Middle frontal gyrus (tissue), 1 donor: ENCODE measurements at regions not wholly inside any gene's neighbourhood (a gene's known extent, or its start where the extent isn't known, plus 50 kb on each side); places are given as distances from the start of the nearest gene placed in this dataset.

ENCODE experiments used
- DNase-seq: peaks from one replicate; pipeline ENCODE4 v3.0.0-alpha.2; 2015; ENCODE audit warnings: low spot score; ENCODE audit errors: extremely low spot score

- no peak for DNase-seq
These were observed 504.8 kb upstream of the LRATD1 start for GRCh38 chr2:14127765-14128164.

- no peak for DNase-seq
These were observed 500.1 kb upstream of the LRATD1 start for GRCh38 chr2:14132386-14132785.

- no peak for DNase-seq
These were observed 497.7 kb upstream of the LRATD1 start for GRCh38 chr2:14134771-14135170.

GRCh38 chr2:14136030-14136429, 496.5 kb upstream of the LRATD1 start:
- no peak for DNase-seq

GRCh38 chr2:14137643-14138042, 494.9 kb upstream of the LRATD1 start:
- DNase-seq = no peak

GRCh38 chr2:14140009-14140550, 492.4 kb upstream of the LRATD1 start:
- DNase-seq = no peak

- no peak for DNase-seq
These were observed 489.1 kb upstream of the LRATD1 start for GRCh38 chr2:14143435-14143834.

- no peak for DNase-seq
These were observed 484.3 kb upstream of the LRATD1 start for GRCh38 chr2:14148216-14148615.

GRCh38 chr2:14157816-14158215, 474.7 kb upstream of the LRATD1 start:
- DNase-seq = no peak

- no peak for DNase-seq
These were observed 452.2 kb upstream of the LRATD1 start for GRCh38 chr2:14180333-14180732.

GRCh38 chr2:14182227-14182946, 450.1 kb upstream of the LRATD1 start:
- DNase-seq = no peak

GRCh38 chr2:14185906-14186305, 446.6 kb upstream of the LRATD1 start:
- no peak for DNase-seq

- no peak for DNase-seq
These were observed 444.1 kb upstream of the LRATD1 start for GRCh38 chr2:14188446-14188845.

GRCh38 chr2:14189929-14190328, 442.6 kb upstream of the LRATD1 start:
- DNase-seq = no peak

- DNase-seq = no peak
These were observed 438.3 kb upstream of the LRATD1 start for GRCh38 chr2:14194233-14194632.

- no peak for DNase-seq
These were observed 435.2 kb upstream of the LRATD1 start for GRCh38 chr2:14197293-14197692.

- DNase-seq = no peak
These were observed 433.5 kb upstream of the LRATD1 start for GRCh38 chr2:14199040-14199439.

GRCh38 chr2:14219306-14219705, 413.2 kb upstream of the LRATD1 start:
- DNase-seq = no peak

- DNase-seq = no peak
These were observed 412.4 kb upstream of the LRATD1 start for GRCh38 chr2:14220101-14220500.

- DNase-seq = no peak
These were observed 411.1 kb upstream of the LRATD1 start for GRCh38 chr2:14221466-14221865.

GRCh38 chr2:14223576-14223975, 408.9 kb upstream of the LRATD1 start:
- no peak for DNase-seq

- DNase-seq = no peak
These were observed 401.1 kb upstream of the LRATD1 start for GRCh38 chr2:14231391-14231898.

- DNase-seq = no peak
These were observed 400.3 kb upstream of the LRATD1 start for GRCh38 chr2:14232217-14232616.
